ENCODE measurements at regions not wholly inside any gene's neighbourhood (a gene's known extent, or its start where the extent isn't known, plus 50 kb on each side); places are given as distances from the start of the nearest gene placed in this dataset.
"Not testable (repeated sequence)": the region's sequence is repeated elsewhere in the genome, so short reads cannot be mapped to it uniquely, and the experiment has no call there.

- ATAC-seq; DNase-seq; intact Hi-C loops (cut with micrococcal nuclease): not testable (repeated sequence)
Measured at GRCh38 chr1:223895950-223896349, 50.2 kb upstream of the TP53BP2 start.

All from left ventricle myocardium superior (tissue), 1 donor.